IMR-90 (cell line): ENCODE measurements at regions not wholly inside any gene's neighbourhood (a gene's known extent, or its start where the extent isn't known, plus 50 kb on each side); places are given as distances from the start of the nearest gene placed in this dataset.
A peak's percentile ranks its signal among the peaks of the same experiment; 100 is the strongest.

Experiments
- ATAC-seq: fragments of 200-7000 bp; cut with Tn5 transposase; 2 replicates; pipeline ENCODE4 v1.9.1; 2020; ENCODE audit warnings: low read depth, mild to moderate bottlenecking, moderate library complexity
- BruUV-seq: library from RNA; stranded (reverse); fragments of 400-500 nt; replicated peaks from 2 replicates; lab custom pipeline; 2021; lab: Mats Ljungman, UMichigan
- CTCF ChIA-PET: fragments of 300-600 bp; formaldehyde crosslinking; extraction: SDS; loops from one replicate; lab custom pipeline; 2021; ENCODE audit warnings: antibody characterized with exemption; lab: Yijun Ruan, JAX
- POLR2A ChIA-PET: fragments of 300-600 bp; sonication (Branson Sonifier 250); formaldehyde crosslinking; loops from one replicate; lab custom pipeline; 2022; ENCODE audit warnings: antibody characterized with exemption; ENCODE audit not compliant: unreplicated experiment; lab: Charles Lee
- DNase-seq: peaks from one replicate; pipeline ENCODE4 v3.0.0; 2013
- H2AFZ ChIP-seq: replicated peaks from 2 replicates; pipeline ENCODE3; 2013; ENCODE audit warnings: low read length, mild to moderate bottlenecking; ENCODE audit not compliant: poor library complexity
- H2AK5ac ChIP-seq: 2 replicates; pipeline ENCODE4 v1.6.1; 2013; ENCODE audit warnings: low read depth, low read length, inconsistent platforms
- H2AK9ac ChIP-seq: replicated peaks from 2 replicates; pipeline ENCODE3; 2013; ENCODE audit warnings: mild to moderate bottlenecking, low read depth, low read length, moderate library complexity; ENCODE audit not compliant: poor library complexity
- H2BK120ac ChIP-seq: 2 replicates; pipeline ENCODE4 v1.6.1; 2013; ENCODE audit warnings: low read depth, low read length, inconsistent platforms
- H2BK15ac ChIP-seq: 3 replicates; pipeline ENCODE4 v1.6.1; 2013; ENCODE audit warnings: low read depth, low read length, inconsistent platforms
- H2BK20ac ChIP-seq: 2 replicates; pipeline ENCODE4 v1.6.1; 2013; ENCODE audit warnings: low read depth, mild to moderate bottlenecking, inconsistent platforms, low read length, moderate library complexity
- H2BK5ac ChIP-seq: 2 replicates; pipeline ENCODE4 v1.6.1; 2013; ENCODE audit warnings: mild to moderate bottlenecking, low read depth, low read length, inconsistent platforms; ENCODE audit not compliant: poor library complexity, severe bottlenecking
- H3K14ac ChIP-seq: replicated peaks from 2 replicates; pipeline ENCODE4 v1.6.1; 2013; ENCODE audit warnings: low read depth, low read length, inconsistent platforms
- H3K18ac ChIP-seq: 2 replicates; pipeline ENCODE4 v1.6.1; 2013; ENCODE audit warnings: low read depth, low read length, control low read depth
- H3K23ac ChIP-seq: 2 replicates; pipeline ENCODE4 v1.6.1; 2013; ENCODE audit warnings: low read depth, low read length, inconsistent platforms
- H3K27ac ChIP-seq: 2 replicates; pipeline ENCODE4 v1.5.1; 2013; ENCODE audit warnings: mild to moderate bottlenecking, control low read depth, low read length; ENCODE audit not compliant: insufficient read depth
- H3K27me3 ChIP-seq: 2 replicates; pipeline ENCODE4 v1.6.1; 2013; ENCODE audit warnings: low read length; ENCODE audit not compliant: control insufficient read depth, insufficient read depth
- H3K36me3 ChIP-seq: 2 replicates; pipeline ENCODE4 v1.6.1; 2013; ENCODE audit warnings: low read length, mixed read lengths; ENCODE audit not compliant: control insufficient read depth, insufficient read depth
- H3K4ac ChIP-seq: 2 replicates; pipeline ENCODE4 v1.6.1; 2013; ENCODE audit warnings: low read depth, low read length, inconsistent platforms
- H3K4me1 ChIP-seq: 2 replicates; pipeline ENCODE4 v1.6.1; 2013; ENCODE audit warnings: low read length, mixed read lengths; ENCODE audit not compliant: control insufficient read depth, insufficient read depth
- H3K4me2 ChIP-seq: 2 replicates; pipeline ENCODE4 v1.6.1; 2013; ENCODE audit warnings: low read depth, mild to moderate bottlenecking, control low read depth, low read length, moderate library complexity
- H3K4me3 ChIP-seq: 2 replicates; pipeline ENCODE4 v1.5.1; 2013; ENCODE audit warnings: low read depth, mild to moderate bottlenecking, control low read depth, low read length, moderate library complexity; ENCODE audit not compliant: insufficient read depth
- H3K56ac ChIP-seq: 2 replicates; pipeline ENCODE4 v1.6.1; 2013; ENCODE audit warnings: low read length, inconsistent platforms; ENCODE audit not compliant: insufficient read depth; ENCODE audit errors: extremely low read depth
- H3K79me1 ChIP-seq, 2 experiments: 2 replicates each; pipeline ENCODE4 v1.6.1; 2013; ENCODE audit warnings: low read length in 2 of 2, inconsistent platforms in 1 of 2, low read depth in 1 of 2
- H3K9ac ChIP-seq: 2 replicates; pipeline ENCODE4 v1.6.1; 2013; ENCODE audit warnings: low read depth, low read length, control low read depth
- H3K9me1 ChIP-seq: 2 replicates; pipeline ENCODE4 v1.6.1; 2013; ENCODE audit warnings: low read length, inconsistent platforms; ENCODE audit not compliant: insufficient read depth
- H3K9me3 ChIP-seq: 2 replicates; pipeline ENCODE4 v1.6.1; 2013; ENCODE audit warnings: low read length; ENCODE audit not compliant: control insufficient read depth, insufficient read depth
- H4K20me1 ChIP-seq: 2 replicates; pipeline ENCODE4 v1.6.1; 2013; ENCODE audit warnings: low read length, inconsistent platforms; ENCODE audit not compliant: insufficient read depth
- H4K5ac ChIP-seq: 2 replicates; pipeline ENCODE4 v1.6.1; 2013; ENCODE audit warnings: mild to moderate bottlenecking, low read depth, low read length, control low read depth
- H4K8ac ChIP-seq, 2 experiments: 2 replicates each; pipeline ENCODE4 v1.6.1; 2013; ENCODE audit warnings: low read depth in 2 of 2, low read length in 2 of 2, control low read depth in 1 of 2, inconsistent platforms in 1 of 2
- H4K91ac ChIP-seq: 2 replicates; pipeline ENCODE4 v1.6.1; 2013; ENCODE audit warnings: low read depth, low read length, inconsistent platforms; ENCODE audit not compliant: insufficient read depth
- CEBPB ChIP-seq: IDR thresholded peaks from 2 replicates; pipeline ENCODE4 v1.6.1; 2012; ENCODE audit warnings: low read depth, low read length, improper control_type of control experiment
- NFE2L2 ChIP-seq: fragments of 150-350 bp; IDR thresholded peaks from 2 replicates; pipeline ENCODE4 v1.6.1; 2016; ENCODE audit warnings: low read depth, mild to moderate bottlenecking, low read length
- WGBS, 2 experiments: methylation state at CpG; one replicate each; pipeline versions ENCODE4 v1.1.5 to v1.1.7; 2013; ENCODE audit warnings: missing lambda C conversion rate in 2 of 2; ENCODE audit not compliant: insufficient read length in 1 of 2; ENCODE audit errors: extremely low coverage in 2 of 2; 5-methylcytosine and 5-hydroxymethylcytosine counted together
- dilution Hi-C: fragments of 300-500 bp; cut with HindIII; formaldehyde crosslinking; loops from one replicate; pipeline ENCODE4 v1.14.3; 2018; ENCODE audit warnings: low sequenced_read_pairs; ENCODE audit not compliant: unreplicated experiment
- in situ Hi-C: fragments of 300-500 bp; cut with MboI; formaldehyde crosslinking; loops from 3 replicates; pipeline ENCODE4 v1.14.3; 2019; ENCODE audit warnings: low sequenced_read_pairs, inconsistent platforms, mixed read lengths
- intact Hi-C: fragments of 100-400 bp; cut with micrococcal nuclease; formaldehyde crosslinking; loops from 2 replicates; pipeline ENCODE4 v1.10.0; 2022

- Histone ChIP-seq H3K4me1 (no peaks in the 10 kb centered on the region), H3K4me3 (no peak overlapping the region), H2AFZ (no peak overlapping the region), H2AK5ac (no peak overlapping the region), H3K14ac (no peak overlapping the region), H3K23ac (no peak overlapping the region), H4K20me1 (no peaks in the 10 kb centered on the region), H2BK120ac (no peak overlapping the region), H3K56ac (no peak overlapping the region), H4K5ac (no peak overlapping the region), H3K27ac (no peak overlapping the region), H3K18ac (no peak overlapping the region), H2BK15ac (no peak overlapping the region), H3K79me1 (no peaks in the 10 kb centered on the region), H2BK5ac (no peak overlapping the region), H3K36me3 (no peaks in the 10 kb centered on the region), H3K4ac (no peak overlapping the region), H4K8ac (no peak overlapping the region), H4K91ac (no peak overlapping the region), H3K4me2 (no peak overlapping the region), H2BK20ac (no peak overlapping the region), H3K27me3 (no peaks in the 10 kb centered on the region; the same call in 1 of the 2 replicates), H3K9me3 (no peaks in the 10 kb centered on the region), H3K9ac (no peak overlapping the region), H3K9me1 (no peaks in the 10 kb centered on the region), H2AK9ac (no peak overlapping the region)
- intact Hi-C loops: loop anchor here (5.0 kb wide), 3 partner anchors 235 to 1755 kb away; no protein-coding TSS in a partner anchor
- CTCF ChIA-PET: interaction anchor here (1.2 to 3.0 kb wide), 3 partner anchors 187 to 341 kb away, joined by 3 to 15 read pairs (median 4); no protein-coding TSS in a partner anchor
- POLR2A ChIA-PET: no interaction called here
- dilution Hi-C loops: no loop called here
- in situ Hi-C loops: loop anchor here (25.0 kb wide), 1 partner anchor 345 kb away; no protein-coding TSS in a partner anchor
- TF ChIP-seq NFE2L2 (no peak), CEBPB (0 out of 2 replicates have a peak, but pooled peaks have one; percentile 14)
- BruUV-seq: no TSS peak
- no CpG with 5 or more reads among the region's 1 CpG for WGBS, 2 experiments
- no peak; the same call in 1 of the 2 replicates for ATAC-seq
- peak; percentile 60 for DNase-seq
Observed at GRCh38 chr12:114167431-114167830, 201.3 kb upstream of the RBM19 start.
